K562 (cell line): ENCODE measurements at regions not wholly inside any gene's neighbourhood (a gene's known extent, or its start where the extent isn't known, plus 50 kb on each side); places are given as distances from the start of the nearest gene placed in this dataset.

Source experiments
- ATAC-seq: fragments of 200-7000 bp; cut with Tn5 transposase; 3 replicates; pipeline ENCODE4 v1.9.1; 2020; ENCODE audit warnings: moderate library complexity
- BruUV-seq: library from RNA; stranded (reverse); fragments of 400-500 nt; replicated peaks from 2 replicates; lab custom pipeline; 2021; lab: Mats Ljungman, UMichigan
- CTCF ChIA-PET: fragments of 300-600 bp; formaldehyde crosslinking; extraction: SDS; loops from one replicate; lab custom pipeline; 2021; ENCODE audit warnings: low intra/inter-chr PET ratio; lab: Yijun Ruan, JAX
- POLR2A ChIA-PET: fragments of 300-600, 350-650 bp; sonication (Branson Sonifier 250); formaldehyde crosslinking; extraction: SDS; loops from one replicate; lab custom pipeline; 2021; ENCODE audit warnings: antibody characterized with exemption, inconsistent platforms; lab: Yijun Ruan, JAX
- DNase-seq, 4 experiments: peaks; one replicate each; pipeline versions ENCODE4 v3.0.0 to v3.0.0-alpha.2; 2011 to 2018; ENCODE audit warnings: low spot score in 3 of 4, mixed read lengths in 3 of 4; ENCODE audit errors: extremely low read depth in 1 of 4
- FAIRE-seq: peaks from 2 replicates; lab custom pipeline; 2011; peaks lifted over from hg19 to GRCh38; lab: Jason Lieb, UNC
- H2AFZ ChIP-seq: 2 replicates; pipeline ENCODE4 v1.6.0; 2011; ENCODE audit warnings: low read depth, low read length, control low read depth, inconsistent platforms
- H3K27ac ChIP-seq: fragments of 200-600 bp; 3 replicates; pipeline ENCODE4 v1.8.0; 2011; ENCODE audit warnings: low read depth, mild to moderate bottlenecking, control low read depth, inconsistent platforms, low read length, moderate library complexity, mixed read lengths; ENCODE audit errors: extremely low read depth
- H3K27me3 ChIP-seq, 2 experiments: fragments of 300-600 bp in 1 of 2; 2 replicates in 1 of 2; 3 replicates in 1 of 2; pipeline versions ENCODE4 v1.6.0 to v1.8.0; 2011; ENCODE audit warnings: inconsistent platforms in 2 of 2, low read length in 2 of 2, mild to moderate bottlenecking in 1 of 2, mixed read lengths in 1 of 2, moderate library complexity in 1 of 2; ENCODE audit not compliant: control insufficient read depth in 2 of 2, insufficient read depth in 2 of 2
- H3K36me3 ChIP-seq: fragments of 300-600 bp; 3 replicates; pipeline ENCODE4 v1.8.0; 2011; ENCODE audit warnings: mild to moderate bottlenecking, low read length, inconsistent platforms; ENCODE audit not compliant: control insufficient read depth, insufficient read depth
- H3K4me1 ChIP-seq, 2 experiments: fragments of 200-600 bp in 1 of 2; replicated peaks in 1 of 2; 2 replicates in 1 of 2; 3 replicates in 1 of 2; pipeline versions ENCODE4 v1.5.1 to v1.8.0; 2011; ENCODE audit warnings: inconsistent platforms in 2 of 2, low read length in 2 of 2, mild to moderate bottlenecking in 1 of 2, mixed read lengths in 1 of 2, moderate library complexity in 1 of 2; ENCODE audit not compliant: control insufficient read depth in 2 of 2, insufficient read depth in 2 of 2
- H3K4me2 ChIP-seq: 2 replicates; pipeline ENCODE4 v1.6.1; 2011; ENCODE audit warnings: low read length, control low read depth, inconsistent platforms, mixed read lengths; ENCODE audit not compliant: insufficient read depth
- H3K4me3 ChIP-seq: fragments of 200-600 bp; sonication (generic), shearing (Covaris generic); 2 replicates; pipeline ENCODE4 v1.5.1; 2016; ENCODE audit warnings: control low read depth, inconsistent platforms
- H3K79me2 ChIP-seq: fragments of 200-600 bp; 3 replicates; pipeline ENCODE4 v1.8.0; 2011; ENCODE audit warnings: low read length, inconsistent platforms; ENCODE audit not compliant: control insufficient read depth, insufficient read depth
- H3K9ac ChIP-seq, 2 experiments: 2 replicates each; pipeline versions ENCODE4 v1.6.0 to v1.6.1; 2011; ENCODE audit warnings: low read depth in 2 of 2, low read length in 2 of 2, control low read depth in 1 of 2, inconsistent platforms in 1 of 2, mild to moderate bottlenecking in 1 of 2, mixed read lengths in 1 of 2; ENCODE audit not compliant: insufficient read depth in 1 of 2
- H3K9me1 ChIP-seq: one replicate; pipeline ENCODE4 v1.6.0; 2011; ENCODE audit warnings: inconsistent platforms, mild to moderate bottlenecking, low read length, moderate library complexity; ENCODE audit not compliant: control insufficient read depth, insufficient read depth
- H3K9me3 ChIP-seq: replicated peaks from 2 replicates; pipeline ENCODE4 v1.5.1; 2011; ENCODE audit warnings: low read depth, low read length, inconsistent platforms; ENCODE audit not compliant: control insufficient read depth, insufficient read depth
- H4K20me1 ChIP-seq: replicated peaks from 2 replicates; pipeline ENCODE4 v1.6.1; 2011; ENCODE audit warnings: low read length, inconsistent platforms, mixed read lengths; ENCODE audit not compliant: control insufficient read depth, insufficient read depth
- FUS ChIP-seq: fragments of 200-400 bp; formaldehyde crosslinking; optimal IDR thresholded peaks from 2 replicates; pipeline ENCODE3; 2017; ENCODE audit warnings: low read depth, low read length
- MCM2 ChIP-seq: fragments of 450-650 bp; IDR thresholded peaks from 2 replicates; pipeline ENCODE4 v1.6.1; 2017; ENCODE audit warnings: low read depth, mild to moderate bottlenecking
- PHB ChIP-seq: fragments of 250-450 bp; sonication (Bioruptor Pico); IDR thresholded peaks from 2 replicates; pipeline ENCODE4 v1.5.0; 2021
- POLR2G ChIP-seq: fragments of 200-400 bp; formaldehyde crosslinking; IDR thresholded peaks from 2 replicates; pipeline ENCODE4 v1.6.1; 2017; ENCODE audit warnings: low read depth, mild to moderate bottlenecking, antibody characterized with exemption, low read length, moderate library complexity
- PYGO2 ChIP-seq: fragments of 450-650 bp; IDR thresholded peaks from 2 replicates; pipeline ENCODE4 v1.6.1; 2016; ENCODE audit warnings: mild to moderate bottlenecking, missing genetic modification characterization, moderate library complexity, missing compliant biosample characterization
- RBM17 ChIP-seq: fragments of 200-400 bp; formaldehyde crosslinking; IDR thresholded peaks from 2 replicates; pipeline ENCODE4 v1.6.1; 2017; ENCODE audit warnings: low read depth, mild to moderate bottlenecking, low read length, borderline replicate concordance
- RBM39 ChIP-seq: fragments of 200-400 bp; formaldehyde crosslinking; optimal IDR thresholded peaks from 2 replicates; pipeline ENCODE3; 2018; ENCODE audit warnings: low read depth, low read length
- SRSF1 ChIP-seq: fragments of 200-400 bp; formaldehyde crosslinking; IDR thresholded peaks from 2 replicates; pipeline ENCODE4 v1.6.1; 2017; ENCODE audit warnings: mild to moderate bottlenecking, low read depth, low read length, moderate library complexity
- ZNF133 ChIP-seq: fragments of 250-450 bp; sonication (Bioruptor Pico); IDR thresholded peaks from 2 replicates; pipeline ENCODE4 v1.4.0; 2020; ENCODE audit warnings: mild to moderate bottlenecking
- ZNF318 ChIP-seq, 2 experiments: fragments of 450-650 bp; IDR thresholded peaks; 2 replicates each; pipeline ENCODE4 v1.6.1; 2016; ENCODE audit warnings: mild to moderate bottlenecking in 2 of 2, borderline replicate concordance in 1 of 2, low read depth in 1 of 2, moderate library complexity in 1 of 2
- WGBS: fragments of 100-300 bp; shearing (Covaris generic); methylation state at CpG from one replicate; pipeline ENCODE4 v1.1.6; 2016; ENCODE audit warnings: low coverage, mixed read lengths; ENCODE audit not compliant: insufficient coverage; ENCODE audit errors: missing lambda C conversion rate; 5-methylcytosine and 5-hydroxymethylcytosine counted together
- in situ Hi-C: fragments of 300-500 bp; cut with MboI; formaldehyde crosslinking; loops from 4 replicates; pipeline ENCODE4 v1.15.0; 2018; ENCODE audit warnings: inconsistent platforms, mixed read lengths
- intact Hi-C: fragments of 100-400 bp; cut with micrococcal nuclease; formaldehyde crosslinking; loops from 2 replicates; pipeline ENCODE4 v1.14.2; 2022

GRCh38 chr1:101667761-101668160 is 329.0 kb downstream of the OLFM3 start:
- FAIRE-seq (no peak), ATAC-seq (no peak), DNase-seq (no peak)
- no peaks in the 10 kb centered on the region for H3K27me3 ChIP-seq
- in situ Hi-C loops (no loop called here), intact Hi-C loops (no loop called here)
- H3K27ac ChIP-seq, result no peak overlapping the region
- ChIA-PET POLR2A (no interaction called here), CTCF (no interaction called here)
- H3K9me3 ChIP-seq, result no peaks in the 10 kb centered on the region
- H3K9ac ChIP-seq, result no peak overlapping the region
- H3K79me2 ChIP-seq, result no peaks in the 10 kb centered on the region
- no TSS peak for BruUV-seq
- H4K20me1 ChIP-seq, result no peaks in the 10 kb centered on the region
- H2AFZ ChIP-seq, result no peak overlapping the region
- 0% methylated on average over 2 of the region's 2 CpGs for WGBS
- no peak for TF ChIP-seq RBM39
- H3K9me1 ChIP-seq, result no peaks in the 10 kb centered on the region
- no peak overlapping the region for H3K4me3 ChIP-seq
- H3K4me1 ChIP-seq, result no peaks in the 10 kb centered on the region
- no peak overlapping the region for H3K4me2 ChIP-seq
- H3K36me3 ChIP-seq, result no peaks in the 10 kb centered on the region

- in situ Hi-C loops (no loop called here), intact Hi-C loops (no loop called here)
- no peaks in the 10 kb centered on the region for H3K27me3 ChIP-seq
- H3K79me2 ChIP-seq, result no peaks in the 10 kb centered on the region
- H4K20me1 ChIP-seq, result no peaks in the 10 kb centered on the region
- H3K9me1 ChIP-seq, result no peaks in the 10 kb centered on the region
- WGBS, result 4% methylated on average over 2 of the region's 2 CpGs
- ATAC-seq (no peak), FAIRE-seq (no peak), DNase-seq (no peak)
- CTCF ChIA-PET, result no interaction called here
- H3K4me2 ChIP-seq, result no peak overlapping the region
- H3K4me3 ChIP-seq, result no peak overlapping the region
- no peak overlapping the region for H3K27ac ChIP-seq
- no peaks in the 10 kb centered on the region for H3K36me3 ChIP-seq
- POLR2A ChIA-PET, result no interaction called here
- no peak overlapping the region for H2AFZ ChIP-seq
- H3K9ac ChIP-seq, result no peak overlapping the region
- no peaks in the 10 kb centered on the region for H3K4me1 ChIP-seq
- BruUV-seq, result no TSS peak
- no peaks in the 10 kb centered on the region for H3K9me3 ChIP-seq
- TF ChIP-seq PHB (CRISPR knock-in tag) (no peak), RBM17 (no peak), SRSF1 (no peak), ZNF133 (CRISPR knock-in tag) (no peak), PYGO2 (tag) (no peak), FUS (no peak), MCM2 (no peak), ZNF318 (IDR thresholded peaks at IDR 0.05; ENCODE audit: borderline replicate concordance in 1 of 2, low read depth in 1 of 2) (no peak), POLR2G (no peak)
These were observed 313.6 kb downstream of the OLFM3 start for GRCh38 chr1:101683136-101683535.
